Effector memory CD4-positive, alpha-beta T cell (primary cell): ENCODE measurements at regions not wholly inside any gene's neighbourhood (a gene's known extent, or its start where the extent isn't known, plus 50 kb on each side); places are given as distances from the start of the nearest gene placed in this dataset.

ENCODE experiments used
- DNase-seq, 3 donors: peaks; one replicate each; pipeline ENCODE4 v3.0.0-alpha.2; 2020
- H3K27ac ChIP-seq: 2 replicates; pipeline ENCODE4 v1.7.0; 2013; ENCODE audit warnings: mild to moderate bottlenecking, low read length, moderate library complexity; ENCODE audit not compliant: insufficient read depth, poor library complexity, severe bottlenecking
- H3K27me3 ChIP-seq: replicated peaks from 2 replicates; pipeline ENCODE4 v1.7.0; 2013; ENCODE audit warnings: mild to moderate bottlenecking, low read length; ENCODE audit not compliant: insufficient read depth, control insufficient read depth, poor library complexity, severe bottlenecking
- H3K36me3 ChIP-seq: 2 replicates; pipeline ENCODE4 v1.7.0; 2013; ENCODE audit warnings: mild to moderate bottlenecking, low read length, moderate library complexity; ENCODE audit not compliant: control insufficient read depth, insufficient read depth
- H3K4me1 ChIP-seq: 2 replicates; pipeline ENCODE4 v1.7.0; 2013; ENCODE audit warnings: low read length, mild to moderate bottlenecking; ENCODE audit not compliant: control insufficient read depth, insufficient read depth, poor library complexity, severe bottlenecking
- H3K4me3 ChIP-seq: 2 replicates; pipeline ENCODE4 v1.7.0; 2013; ENCODE audit warnings: low read length, low read depth, mild to moderate bottlenecking; ENCODE audit not compliant: insufficient read depth, poor library complexity, severe bottlenecking
- H3K9me3 ChIP-seq: 2 replicates; pipeline ENCODE4 v1.7.0; 2013; ENCODE audit warnings: mild to moderate bottlenecking, low read length, moderate library complexity; ENCODE audit not compliant: control insufficient read depth

DNA sequence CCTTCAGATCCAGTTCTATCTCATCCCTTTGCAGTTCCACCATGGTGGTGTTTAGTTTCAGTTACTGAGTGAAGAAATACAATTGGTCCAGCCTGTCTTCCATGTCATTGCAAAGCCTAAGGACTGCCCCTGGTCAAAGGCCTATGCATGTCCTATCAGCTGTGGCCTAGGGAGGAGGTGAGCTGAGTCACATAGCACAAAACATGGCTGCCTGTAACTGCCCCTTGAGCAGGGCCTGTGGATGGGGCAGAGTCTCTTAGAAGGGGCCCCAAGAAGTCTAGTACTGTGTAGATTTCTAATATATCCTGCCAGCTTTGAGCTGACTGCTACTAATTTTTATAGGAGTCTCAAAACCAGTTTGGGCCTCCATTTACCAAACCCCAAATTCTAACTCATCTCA is 296.7 kb downstream of the FBXW7 start:
- H3K4me3 ChIP-seq: no peak overlapping the region
- H3K4me1 ChIP-seq: peaks cover 5% of the 10 kb centered on the region
- H3K9me3 ChIP-seq: no peaks in the 10 kb centered on the region
- H3K36me3 ChIP-seq: no peaks in the 10 kb centered on the region
- H3K27me3 ChIP-seq: no peaks in the 10 kb centered on the region
- H3K27ac ChIP-seq: no peak overlapping the region
- no peak for DNase-seq

DNA sequence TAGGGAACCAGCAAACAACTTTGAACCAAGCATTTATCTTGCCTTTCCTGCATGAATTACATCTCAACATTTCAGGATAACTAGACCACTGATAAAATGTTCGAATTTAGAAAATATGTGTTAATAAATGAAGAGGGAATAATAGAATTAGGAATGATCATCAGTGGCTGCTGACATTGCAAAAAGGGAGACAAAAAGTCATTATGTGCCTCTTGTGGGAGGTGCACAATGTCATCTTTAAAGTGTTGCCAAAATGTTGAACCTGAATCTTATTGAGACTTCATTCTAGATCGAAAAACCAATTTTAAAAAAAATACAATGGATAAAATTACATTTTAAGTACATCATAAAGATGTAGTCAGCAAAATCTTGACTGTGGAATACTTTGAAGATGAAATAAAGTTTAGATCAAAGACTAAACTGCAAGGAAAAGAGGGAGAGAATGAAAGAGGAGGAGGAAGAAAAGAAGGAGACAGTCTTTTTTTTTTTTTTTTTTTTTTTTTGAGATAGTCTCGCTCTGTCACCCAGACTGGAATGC is 299.3 kb downstream of the FBXW7 start:
- DNase-seq: no peak
- Histone ChIP-seq H3K4me1 (no peaks in the 10 kb centered on the region), H3K27ac (no peak overlapping the region), H3K27me3 (no peaks in the 10 kb centered on the region), H3K4me3 (no peak overlapping the region), H3K9me3 (no peaks in the 10 kb centered on the region), H3K36me3 (no peaks in the 10 kb centered on the region)

DNA sequence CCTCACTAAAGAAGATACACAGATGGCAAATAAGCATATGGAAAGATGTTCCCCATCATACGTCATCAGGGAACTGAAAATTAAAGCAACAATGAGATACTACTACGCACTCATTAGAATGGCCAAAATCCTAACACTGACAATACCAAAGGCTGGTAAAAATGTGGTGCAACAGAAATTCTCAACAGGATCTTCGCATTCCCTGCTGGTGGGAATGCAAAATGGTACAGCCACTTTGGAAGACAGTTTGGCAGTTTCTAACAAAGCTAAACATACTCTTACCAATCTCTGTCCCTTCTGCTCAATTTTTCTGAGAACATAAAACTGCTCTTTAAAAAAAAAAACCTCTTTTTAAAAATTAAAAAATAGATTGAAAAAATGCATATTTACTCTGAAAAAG is 300.2 kb downstream of the FBXW7 start:
- no peak for DNase-seq
- H3K36me3 ChIP-seq: no peaks in the 10 kb centered on the region

DNA sequence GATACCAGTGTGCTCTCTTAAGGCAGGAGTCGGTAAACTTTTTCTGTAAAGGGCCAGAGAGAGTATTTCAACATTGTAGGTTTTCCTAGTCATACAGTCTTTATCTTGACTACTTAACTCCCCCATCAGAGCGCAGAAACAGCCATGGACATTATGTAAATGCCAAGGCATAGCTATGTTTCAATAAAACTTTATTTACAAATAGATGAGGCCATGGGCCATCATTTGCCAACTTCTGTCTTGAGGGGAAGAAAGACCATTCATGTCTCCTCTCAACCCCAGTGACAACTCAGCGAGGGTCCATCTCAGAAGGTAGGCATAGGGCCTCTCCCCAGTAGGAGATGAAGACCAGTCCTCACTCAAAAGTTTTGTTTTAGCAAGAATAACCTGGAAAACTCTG is 301.3 kb downstream of the FBXW7 start:
- H3K4me3 ChIP-seq: no peak overlapping the region
- no peaks in the 10 kb centered on the region for H3K9me3 ChIP-seq
- no peaks in the 10 kb centered on the region for H3K4me1 ChIP-seq
- H3K27ac ChIP-seq: no peak overlapping the region
- no peaks in the 10 kb centered on the region for H3K27me3 ChIP-seq
- no peaks in the 10 kb centered on the region for H3K36me3 ChIP-seq
- DNase-seq: no peak

More for the DNA sequence above, 300.2 kb downstream of the FBXW7 start:
- no peaks in the 10 kb centered on the region for H3K27me3 ChIP-seq
- H3K4me1 ChIP-seq: no peaks in the 10 kb centered on the region
- no peak overlapping the region for H3K4me3 ChIP-seq
- no peak overlapping the region for H3K27ac ChIP-seq
- no peaks in the 10 kb centered on the region for H3K9me3 ChIP-seq

DNA sequence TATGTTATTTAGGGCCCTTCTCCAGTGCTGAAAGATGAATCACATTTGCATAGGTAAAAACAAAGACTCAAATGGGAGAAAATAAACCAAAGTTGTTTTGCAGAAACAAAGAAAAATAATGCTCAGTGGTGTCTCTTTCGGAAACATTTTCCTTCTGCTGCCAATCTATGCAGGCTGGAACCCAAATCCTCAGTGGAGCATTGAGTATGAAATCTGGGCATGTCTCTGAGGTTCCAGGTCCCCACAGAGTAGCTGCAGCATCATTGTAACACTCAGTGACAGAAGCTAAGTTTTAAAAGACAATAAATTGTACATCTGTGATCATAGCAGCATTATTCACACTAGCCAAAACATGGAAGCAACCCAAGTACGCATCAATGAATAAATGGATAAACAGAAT is 303.6 kb downstream of the FBXW7 start:
- no peaks in the 10 kb centered on the region for H3K9me3 ChIP-seq
- no peaks in the 10 kb centered on the region for H3K27me3 ChIP-seq
- no peak for DNase-seq
- no peaks in the 10 kb centered on the region for H3K36me3 ChIP-seq
- H3K27ac ChIP-seq: no peak overlapping the region
- no peak overlapping the region for H3K4me3 ChIP-seq
- H3K4me1 ChIP-seq: no peaks in the 10 kb centered on the region

DNA sequence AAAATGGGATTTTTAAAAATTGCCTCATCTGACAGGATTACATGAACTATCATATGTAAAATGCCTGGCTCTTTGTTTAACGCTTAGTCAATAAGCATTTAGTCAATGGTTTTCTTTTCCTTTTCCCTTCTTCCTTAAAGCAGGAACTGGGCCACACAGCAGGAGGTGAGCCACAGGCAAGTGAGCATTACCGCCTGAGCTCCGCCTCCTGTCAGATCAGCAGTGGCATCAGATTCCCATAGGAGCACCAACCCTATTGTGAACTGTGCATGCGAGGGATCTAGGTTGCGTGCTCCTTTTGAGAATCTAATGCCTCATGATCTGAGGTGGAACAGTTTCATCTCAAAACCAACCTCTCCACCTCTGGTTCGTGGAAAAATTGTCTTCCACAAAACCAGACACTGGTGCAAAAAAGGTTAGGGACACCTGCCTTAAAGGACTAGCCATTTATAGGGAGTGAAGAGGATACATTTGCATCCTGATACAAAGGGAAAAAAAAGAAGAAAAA is 306.1 kb downstream of the FBXW7 start:
- H3K4me3 ChIP-seq: no peak overlapping the region
- H3K27me3 ChIP-seq: no peaks in the 10 kb centered on the region

DNA sequence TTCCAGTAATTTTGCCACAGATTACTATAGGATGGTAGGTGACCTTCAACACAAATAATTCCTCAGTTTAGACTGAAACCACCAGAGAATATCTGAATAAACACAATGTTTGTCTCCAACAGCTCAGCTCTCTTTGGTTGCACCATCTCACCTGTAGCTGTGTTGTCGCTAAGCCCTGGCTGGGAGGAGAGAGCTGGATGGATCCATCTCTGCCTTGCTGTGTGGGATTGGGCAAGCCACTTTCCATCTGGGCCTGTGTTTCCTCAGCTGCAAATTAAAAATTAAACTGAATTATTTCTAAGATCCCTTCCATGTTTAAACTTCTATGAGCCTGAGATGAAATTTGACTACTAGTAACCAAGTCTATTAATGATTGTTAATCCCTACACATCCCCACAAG is 310.2 kb downstream of the FBXW7 start:
- Histone ChIP-seq H3K27ac (no peak overlapping the region), H3K9me3 (no peaks in the 10 kb centered on the region), H3K27me3 (no peaks in the 10 kb centered on the region), H3K36me3 (no peaks in the 10 kb centered on the region), H3K4me1 (no peaks in the 10 kb centered on the region), H3K4me3 (no peak overlapping the region)
- no peak for DNase-seq

More for the DNA sequence above, 306.1 kb downstream of the FBXW7 start:
- no peak overlapping the region for H3K27ac ChIP-seq
- no peaks in the 10 kb centered on the region for H3K36me3 ChIP-seq
- no peak for DNase-seq
- no peaks in the 10 kb centered on the region for H3K4me1 ChIP-seq
- H3K9me3 ChIP-seq: no peaks in the 10 kb centered on the region

DNA sequence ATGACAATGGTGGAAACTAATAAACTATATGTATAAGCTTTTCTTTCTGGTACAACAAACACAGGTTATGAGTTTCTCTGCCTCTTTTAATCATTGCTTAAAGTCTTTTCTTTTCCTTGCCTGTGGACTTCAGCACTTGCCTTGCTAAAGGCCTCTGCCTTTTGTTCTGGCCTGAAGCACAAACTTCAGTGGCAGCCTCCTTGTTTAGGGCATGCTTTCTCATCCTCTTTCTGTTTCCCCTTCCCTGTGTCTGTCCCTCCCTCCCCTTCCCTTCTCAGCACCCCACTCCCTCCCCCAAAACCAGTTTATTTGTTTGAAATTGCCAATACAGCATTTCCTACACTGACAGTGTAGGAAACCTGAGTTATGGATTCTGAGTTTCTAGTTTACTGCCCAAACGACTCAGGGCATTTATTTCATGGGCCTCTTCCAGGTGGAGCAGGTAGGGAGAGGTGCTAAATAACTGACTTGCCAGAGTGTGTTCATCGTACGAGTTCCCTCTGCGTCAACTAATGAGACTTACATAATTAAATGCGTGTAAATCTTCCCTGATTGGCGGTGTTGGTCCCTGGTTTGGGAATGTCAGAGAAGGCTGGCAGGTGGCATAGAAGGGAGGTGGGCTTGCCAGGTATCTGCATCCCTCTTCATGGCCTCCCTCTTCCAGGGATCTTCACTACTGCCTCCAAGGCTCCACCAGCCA is 311.0 kb downstream of the FBXW7 start:
- DNase-seq: no peak
- Histone ChIP-seq H3K4me1 (no peaks in the 10 kb centered on the region), H3K27me3 (no peaks in the 10 kb centered on the region), H3K9me3 (no peaks in the 10 kb centered on the region), H3K4me3 (no peak overlapping the region), H3K36me3 (no peaks in the 10 kb centered on the region), H3K27ac (no peak overlapping the region)

DNA sequence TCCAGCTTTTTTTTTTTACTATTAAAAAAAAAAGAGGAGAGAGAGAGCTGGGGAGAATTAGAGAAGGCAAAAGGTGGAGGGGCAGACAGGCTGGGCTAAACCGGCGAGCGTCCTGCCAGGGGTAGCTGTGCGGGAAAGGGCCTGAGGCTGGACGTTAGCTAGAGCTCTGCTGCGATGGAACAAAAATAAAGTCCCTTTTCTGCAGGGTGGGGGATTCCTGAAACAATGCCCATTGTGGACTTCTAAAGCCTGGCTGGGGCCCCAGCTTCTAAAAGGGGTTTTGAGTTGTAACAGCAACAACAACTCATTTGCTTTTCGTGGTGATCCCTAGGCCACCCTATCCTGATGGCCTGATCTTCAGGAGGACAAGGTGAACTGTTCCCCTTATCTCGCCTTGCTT is 311.7 kb downstream of the FBXW7 start:
- Histone ChIP-seq H3K4me3 (no peak overlapping the region), H3K36me3 (no peaks in the 10 kb centered on the region), H3K27me3 (no peaks in the 10 kb centered on the region), H3K9me3 (no peaks in the 10 kb centered on the region), H3K4me1 (no peaks in the 10 kb centered on the region), H3K27ac (no peak overlapping the region)
- DNase-seq: no peak

DNA sequence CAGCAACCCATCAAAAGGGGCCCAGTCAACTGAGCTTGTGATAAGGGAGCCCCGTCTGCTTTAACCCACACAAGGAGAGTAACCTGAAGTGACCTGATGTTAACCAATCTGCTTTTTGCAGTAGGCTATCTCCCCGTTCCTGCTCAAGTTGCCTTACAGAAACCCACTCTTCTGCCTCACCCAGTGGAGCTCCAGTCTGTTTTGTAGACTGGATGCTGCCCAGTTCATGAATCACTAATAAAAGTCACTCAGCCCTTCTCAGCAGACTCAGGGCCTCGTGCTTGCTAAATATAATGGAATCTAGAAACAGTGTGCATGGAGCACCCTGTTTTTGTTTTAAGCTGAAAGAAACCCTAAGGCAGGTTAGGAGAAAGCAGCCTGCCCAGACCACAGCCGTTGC is 312.3 kb downstream of the FBXW7 start:
- H3K4me3 ChIP-seq: no peak overlapping the region
- H3K27ac ChIP-seq: no peak overlapping the region
- H3K9me3 ChIP-seq: no peaks in the 10 kb centered on the region
- H3K36me3 ChIP-seq: no peaks in the 10 kb centered on the region
- no peaks in the 10 kb centered on the region for H3K27me3 ChIP-seq
- H3K4me1 ChIP-seq: no peaks in the 10 kb centered on the region
- no peak for DNase-seq
